Lung (tissue), 11 donors: ENCODE measurements at regions not wholly inside any gene's neighbourhood (a gene's known extent, or its start where the extent isn't known, plus 50 kb on each side); places are given as distances from the start of the nearest gene placed in this dataset.

Experiments
- ATAC-seq: fragments of 200-7000 bp; cut with Tn5 transposase; one replicate; pipeline ENCODE4 v1.9.1; 2020; ENCODE audit warnings: moderate number of reproducible peaks; ENCODE audit not compliant: insufficient read depth, low FRiP score
- DNase-seq, 3 donors: peaks; one replicate each; pipeline ENCODE4 v3.0.0-alpha.2; 2013 to 2017
- H3K27ac ChIP-seq, 2 donors: one replicate each; pipeline ENCODE4 v1.5.1; 2013; ENCODE audit warnings: mild to moderate bottlenecking in 2 of 2, moderate library complexity in 2 of 2, control low read depth in 1 of 2, inconsistent platforms in 1 of 2, low read depth in 1 of 2, low read length in 1 of 2
- H3K27me3 ChIP-seq, 3 donors: one replicate each; pipeline ENCODE4 v1.5.1; 2013; ENCODE audit warnings: low read length in 2 of 3; ENCODE audit not compliant: control insufficient read depth in 3 of 3, insufficient read depth in 3 of 3
- H3K36me3 ChIP-seq, 4 donors: one replicate each; pipeline ENCODE4 v1.5.1; 2013; ENCODE audit warnings: low read length in 4 of 4, mild to moderate bottlenecking in 1 of 4, moderate library complexity in 1 of 4; ENCODE audit not compliant: control insufficient read depth in 4 of 4, insufficient read depth in 4 of 4
- H3K4me1 ChIP-seq, 5 donors: one replicate each; pipeline ENCODE4 v1.5.1; 2013; ENCODE audit warnings: low read length in 5 of 5, mild to moderate bottlenecking in 2 of 5, moderate library complexity in 1 of 5; ENCODE audit not compliant: control insufficient read depth in 5 of 5, insufficient read depth in 5 of 5
- H3K4me3 ChIP-seq: one replicate; pipeline ENCODE4 v1.5.1; 2013; ENCODE audit warnings: mild to moderate bottlenecking, control low read depth, moderate library complexity
- H3K9ac ChIP-seq, 2 donors: one replicate each; pipeline ENCODE4 v1.5.1; 2013; ENCODE audit warnings: low read length in 2 of 2, control low read depth in 1 of 2; ENCODE audit not compliant: insufficient read depth in 1 of 2
- H3K9me3 ChIP-seq, 4 donors: one replicate each; pipeline ENCODE4 v1.5.1; 2013; ENCODE audit warnings: low read length in 3 of 4, mild to moderate bottlenecking in 1 of 4, moderate library complexity in 1 of 4; ENCODE audit not compliant: control insufficient read depth in 4 of 4, insufficient read depth in 3 of 4
- CTCF ChIP-seq: IDR thresholded peaks from 2 replicates; pipeline ENCODE4 v1.5.1; 2012; ENCODE audit warnings: mild to moderate bottlenecking; ENCODE audit errors: control extremely low read depth, extremely low read depth
- WGBS, 2 donors: extraction: QIAGEN DNeasy Blood & Tissue Kit; methylation state at CpG; one replicate each; pipeline ENCODE4 v1.1.7; 2013; 5-methylcytosine and 5-hydroxymethylcytosine counted together
- donor health status: control.
- donor health status: control.
- donor health status: Bipolar disorder and iron deficiency.
- donor health status: healthy.
- donor health status: DM: yes; HTN: yes; CAD: no.

GRCh38 chr7:81604075-81604807 is 165.6 kb downstream of the HGF start:
- Histone ChIP-seq H3K36me3 (no peaks in the 10 kb centered on the region), H3K9me3 (peaks cover 0 to 2% (median 0%) of the 10 kb centered on the region in 4 donors), H3K4me3 (no peak overlapping the region), H3K9ac (no peak overlapping the region), H3K27ac (no peak overlapping the region), H3K27me3 (no peaks in the 10 kb centered on the region), H3K4me1 (no peaks in the 10 kb centered on the region)
- DNase-seq (peak; percentile 13 to 57 (median 41)), ATAC-seq (peak; percentile 27)
- 75 to 86% methylated on average over 12 of the region's 12 CpGs for WGBS, 2 donors
- no peak for TF ChIP-seq CTCF

- H3K9me3 ChIP-seq: no peaks in the 10 kb centered on the region
- no peaks in the 10 kb centered on the region for H3K27me3 ChIP-seq
- no peak for ATAC-seq
- 83 to 94% methylated on average over 2 of the region's 2 CpGs for WGBS, 2 donors
- no peak overlapping the region for H3K9ac ChIP-seq
- no peak for TF ChIP-seq CTCF
- H3K36me3 ChIP-seq: no peaks in the 10 kb centered on the region
- H3K4me3 ChIP-seq: no peak overlapping the region
- H3K27ac ChIP-seq: no peak overlapping the region
- no peaks in the 10 kb centered on the region for H3K4me1 ChIP-seq
- no peak for DNase-seq
Measured at GRCh38 chr7:81600608-81601007, 169.2 kb downstream of the HGF start.

GRCh38 chr7:81598951-81599350 is 170.9 kb downstream of the HGF start:
- ATAC-seq (no peak), DNase-seq (no peak)
- Histone ChIP-seq H3K27ac (no peak overlapping the region), H3K4me3 (no peak overlapping the region), H3K27me3 (no peaks in the 10 kb centered on the region), H3K4me1 (no peaks in the 10 kb centered on the region), H3K9ac (no peak overlapping the region), H3K9me3 (no peaks in the 10 kb centered on the region), H3K36me3 (no peaks in the 10 kb centered on the region)
- no peak for TF ChIP-seq CTCF
- 85 to 93% methylated on average over 1 of the region's 1 CpG for WGBS, 2 donors

GRCh38 chr7:81594767-81595166 is 175.1 kb downstream of the HGF start:
- 41 to 80% methylated on average over 1 of the region's 1 CpG for WGBS, 2 donors
- ATAC-seq (no peak), DNase-seq (peak in 2 of 3 donors; percentile 46 to 49)
- Histone ChIP-seq H3K9me3 (no peaks in the 10 kb centered on the region), H3K4me3 (no peak overlapping the region), H3K27ac (no peak overlapping the region), H3K27me3 (no peaks in the 10 kb centered on the region), H3K36me3 (no peaks in the 10 kb centered on the region), H3K9ac (no peak overlapping the region), H3K4me1 (no peaks in the 10 kb centered on the region)
- no peak for TF ChIP-seq CTCF
